NCI-H69 (cell line): ENCODE measurements at regions not wholly inside any gene's neighbourhood (a gene's known extent, or its start where the extent isn't known, plus 50 kb on each side); places are given as distances from the start of the nearest gene placed in this dataset.
"Not testable (repeated sequence)": the region's sequence is repeated elsewhere in the genome, so short reads cannot be mapped to it uniquely, and the experiment has no call there.

Source experiments
- DNase-seq: peaks from one replicate; lab custom pipeline; 2025; lab: John Stamatoyannopoulos, UW

DNA sequence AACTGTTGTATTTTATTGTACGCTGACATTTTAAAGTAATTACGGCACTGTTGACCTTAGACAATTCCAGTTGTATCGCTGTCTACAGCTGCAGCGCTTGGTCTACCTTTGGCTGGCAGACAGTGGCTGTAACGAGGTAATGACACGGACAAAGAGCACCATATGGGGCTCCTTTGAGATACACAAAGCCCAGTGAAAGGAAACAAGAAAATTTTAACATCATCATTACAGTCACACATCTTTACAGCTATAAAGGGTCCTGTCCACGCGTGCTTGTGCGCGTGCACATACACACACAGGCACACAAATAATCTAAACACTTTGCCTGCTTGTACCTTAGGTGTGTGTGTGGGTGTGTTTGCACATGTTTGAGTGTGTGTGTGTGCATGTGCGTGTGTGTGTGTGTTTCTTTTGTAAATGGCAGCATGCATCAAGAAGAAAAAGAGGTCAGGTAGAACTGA lies 946.0 kb downstream of the NR2F1-AS1 start:
- DNase-seq: peak; percentile 99

DNA sequence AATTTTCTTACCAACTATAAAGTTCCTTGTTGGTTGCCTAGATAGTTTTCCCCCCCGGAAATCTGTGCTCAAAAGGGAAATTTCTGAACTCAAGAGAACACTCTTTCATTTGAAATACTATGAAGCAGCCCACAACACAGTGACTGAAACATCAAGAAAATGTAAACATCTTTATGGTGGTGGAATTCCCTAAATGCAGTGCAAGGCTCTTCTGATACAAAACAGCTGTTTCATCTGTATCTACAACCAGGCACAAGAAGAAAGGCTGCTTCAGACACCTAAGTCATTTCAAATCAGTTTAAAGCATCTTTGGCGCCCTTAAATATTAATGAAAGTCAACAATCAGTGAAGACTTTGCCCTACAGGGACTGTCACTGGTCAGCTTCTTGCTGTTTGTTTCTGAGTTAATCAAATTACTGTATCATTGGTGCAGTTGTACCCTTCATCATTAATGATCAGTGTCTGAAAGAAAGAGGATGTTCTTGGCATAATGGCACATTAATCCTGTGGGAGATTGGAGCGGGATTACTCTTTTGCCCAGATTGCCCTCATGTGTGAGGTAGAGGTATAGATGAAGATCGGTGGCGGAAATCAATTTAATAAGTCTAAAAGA lies 947.0 kb downstream of the NR2F1-AS1 start:
- DNase-seq: peak; percentile 65

DNA sequence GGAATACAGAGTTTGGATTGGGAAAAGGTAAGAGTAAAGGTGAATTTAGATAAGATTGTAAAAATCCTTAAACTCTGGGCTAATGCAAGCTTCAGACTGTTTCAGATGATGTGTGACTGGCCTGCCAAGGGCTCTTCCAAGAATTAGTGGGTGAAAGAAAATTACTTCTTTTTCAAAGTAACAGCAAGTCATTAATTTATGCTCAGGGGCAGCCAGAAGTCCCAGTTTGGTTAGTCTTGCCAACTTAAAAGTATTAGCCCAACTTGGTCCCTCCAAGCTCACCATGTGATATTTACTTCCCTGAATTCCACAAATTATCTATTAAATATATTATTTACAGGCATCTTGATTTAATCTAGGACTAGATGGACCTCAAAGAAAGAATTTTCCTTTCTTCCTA lies 947.8 kb downstream of the NR2F1-AS1 start:
- DNase-seq: no peak

DNA sequence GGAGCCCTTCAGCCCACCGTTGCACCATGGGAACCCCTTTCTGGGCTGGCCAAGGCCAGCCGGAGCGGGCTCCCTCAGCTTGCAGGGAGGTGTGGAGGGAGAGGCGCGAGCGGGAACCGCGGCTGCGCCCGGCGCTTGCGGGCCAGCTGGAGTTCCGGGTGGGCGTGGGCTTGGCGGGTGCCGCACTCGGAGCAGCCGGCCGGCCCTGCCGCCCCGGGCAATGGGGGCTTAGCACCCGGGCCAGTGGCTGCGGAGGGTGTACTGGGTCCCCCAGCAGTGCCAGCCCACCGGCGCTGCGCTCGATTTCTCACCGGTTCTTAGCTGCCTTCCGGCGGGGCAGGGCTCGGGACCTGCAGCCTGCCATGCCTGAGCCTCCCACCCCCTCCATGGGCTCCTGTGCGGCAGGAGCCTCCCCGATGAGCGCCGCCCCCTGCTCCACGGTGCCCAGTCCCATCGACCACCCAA lies 949.8 kb downstream of the NR2F1-AS1 start:
- not testable (repeated sequence) for DNase-seq

DNA sequence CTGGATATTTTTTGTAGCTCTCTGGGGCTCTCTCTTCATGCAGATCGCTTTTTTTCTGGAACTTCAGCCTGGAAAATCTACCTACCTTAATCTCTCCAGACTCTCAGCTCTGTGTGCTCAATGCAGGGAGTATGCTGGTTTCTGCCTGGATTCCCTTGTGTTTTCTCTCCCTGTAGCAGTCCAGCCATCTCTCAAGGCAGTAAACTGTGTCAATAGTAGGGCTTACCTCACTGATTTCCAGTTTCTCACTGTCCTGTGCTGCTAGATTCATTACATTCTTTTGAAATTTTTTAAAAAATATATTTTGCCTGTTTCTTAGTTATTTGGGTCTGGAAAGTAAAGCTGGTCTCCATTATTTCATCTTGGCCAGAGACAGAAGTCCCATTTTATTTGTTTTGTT lies 951.4 kb downstream of the NR2F1-AS1 start:
- DNase-seq: no peak

DNA sequence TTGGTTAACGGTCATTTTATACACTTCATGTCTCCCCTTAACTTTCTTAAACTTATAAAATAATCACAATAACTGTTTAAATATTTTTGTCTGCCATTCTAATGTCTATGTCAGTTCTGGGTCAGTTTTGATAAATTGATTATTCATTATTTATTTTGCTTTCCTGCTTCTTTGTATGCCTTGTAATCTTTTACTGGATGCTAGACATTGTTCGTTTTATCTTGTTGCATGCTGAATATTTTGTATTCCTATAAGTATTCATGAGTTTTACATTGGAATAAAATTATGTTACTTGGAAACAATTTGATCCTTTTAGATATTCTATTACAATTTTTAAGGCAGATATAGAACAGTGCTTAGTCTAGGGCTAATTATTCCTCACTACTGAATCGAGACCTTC lies 952.0 kb downstream of the NR2F1-AS1 start:
- no peak for DNase-seq

DNA sequence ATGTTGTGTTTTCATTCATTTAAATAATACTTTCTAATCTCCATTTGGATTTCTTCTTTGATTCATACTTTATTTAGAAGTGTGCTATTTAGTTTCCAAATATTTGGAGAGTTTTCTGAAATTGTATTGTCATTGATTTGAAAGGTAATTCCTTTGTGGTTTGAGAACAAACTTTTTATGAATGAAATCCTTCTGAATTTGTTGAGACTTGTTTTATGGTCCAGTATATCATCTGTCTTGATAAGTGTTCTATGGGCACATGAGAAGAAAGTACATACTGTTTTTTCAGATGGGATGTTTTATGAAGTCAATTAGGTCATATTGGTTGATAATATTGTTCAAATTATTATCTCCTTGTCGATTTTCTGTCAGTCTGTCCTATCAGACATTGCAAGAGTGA lies 953.8 kb downstream of the NR2F1-AS1 start:
- no peak for DNase-seq

DNA sequence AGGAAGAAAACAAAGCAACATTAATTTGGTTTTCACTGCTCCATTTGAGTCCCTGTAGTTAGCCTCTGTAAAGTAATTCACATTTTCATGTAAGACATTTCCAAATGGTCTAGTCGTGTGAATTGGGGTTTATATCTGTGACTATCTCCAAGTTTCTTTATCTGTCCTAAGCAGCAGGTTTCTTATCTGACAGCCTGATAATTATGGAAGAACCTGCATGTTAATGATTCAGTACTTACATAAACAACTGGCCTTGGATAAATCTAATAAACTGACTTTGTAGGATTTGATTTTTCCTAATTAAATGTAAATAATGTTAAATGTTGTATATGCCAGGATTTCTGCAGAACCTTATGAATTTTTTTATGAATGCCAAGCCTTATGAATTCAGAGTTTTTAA lies 964.9 kb downstream of the NR2F1-AS1 start:
- DNase-seq: no peak

DNA sequence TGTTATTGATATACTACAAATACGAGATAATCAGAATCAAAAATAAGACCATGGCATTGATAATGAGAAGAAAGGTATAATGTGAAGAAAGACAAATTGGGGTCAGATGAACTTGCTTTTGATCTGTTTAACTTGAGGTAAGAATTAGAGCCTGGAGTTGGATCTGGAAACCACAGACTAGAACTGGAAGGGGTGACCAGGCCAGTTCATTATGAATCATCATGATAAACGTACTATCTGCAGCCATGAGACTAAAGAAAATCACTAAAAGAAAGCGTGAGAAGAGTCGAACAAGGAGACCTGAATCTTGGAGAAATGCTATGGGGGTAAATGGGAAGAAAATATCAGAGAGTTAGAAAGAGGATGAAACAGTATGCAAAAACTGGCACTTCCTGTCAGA lies 967.5 kb downstream of the NR2F1-AS1 start:
- DNase-seq: no peak

- DNase-seq: not testable (repeated sequence)
Measured at GRCh38 chr5:92610435-92610834, 970.6 kb downstream of the NR2F1-AS1 start.

GRCh38 chr5:92605591-92605990 lies 975.4 kb downstream of the NR2F1-AS1 start:
- peak; percentile 93 for DNase-seq

DNA sequence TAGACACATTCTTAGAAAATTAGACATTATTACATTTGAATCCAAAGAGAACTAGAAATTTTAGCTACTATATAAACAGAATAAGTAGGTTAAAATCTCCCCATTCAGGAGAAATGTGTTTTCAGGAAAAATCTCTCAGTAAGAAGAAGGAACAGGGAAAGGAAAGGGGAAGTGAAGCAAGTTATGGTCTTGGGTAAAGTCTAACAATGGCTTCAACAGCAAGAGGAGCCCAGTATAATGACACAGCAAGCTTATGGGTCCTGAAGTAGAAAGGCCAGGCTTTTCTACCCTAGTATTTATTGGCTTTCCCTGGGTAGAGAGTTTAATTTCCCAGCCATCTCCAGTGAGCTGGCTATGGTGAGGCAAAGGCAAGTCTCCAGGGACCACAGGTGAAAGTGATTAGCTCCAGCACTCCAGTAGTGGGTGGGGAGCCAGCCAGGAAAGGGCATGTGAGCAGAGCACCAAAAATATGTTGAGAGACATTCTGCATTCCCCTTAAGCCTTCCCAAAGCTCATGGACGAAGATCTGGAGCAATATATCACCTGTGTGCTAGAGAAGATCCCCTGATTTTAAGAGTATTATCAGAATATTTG lies 981.7 kb downstream of the NR2F1-AS1 start:
- DNase-seq: peak; percentile 85

DNA sequence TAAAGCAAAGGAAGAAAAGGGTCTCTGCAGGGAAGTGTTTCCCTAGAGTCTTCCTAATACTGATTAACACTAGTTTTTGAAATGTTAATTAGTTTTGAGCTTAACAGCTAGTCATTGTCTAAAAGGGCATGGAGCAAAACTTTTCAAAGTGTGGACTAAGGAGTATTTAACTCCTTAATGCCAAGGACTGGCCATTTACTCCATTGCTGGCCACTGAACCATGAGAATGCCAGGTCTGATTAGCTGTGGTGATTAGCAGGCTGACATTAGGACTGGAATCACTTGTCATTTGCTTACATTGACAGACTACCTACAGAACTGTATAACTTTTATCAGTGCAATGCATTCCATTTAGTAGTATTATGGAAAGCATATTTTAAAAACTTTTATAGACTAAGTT lies 987.0 kb downstream of the NR2F1-AS1 start:
- no peak for DNase-seq

DNA sequence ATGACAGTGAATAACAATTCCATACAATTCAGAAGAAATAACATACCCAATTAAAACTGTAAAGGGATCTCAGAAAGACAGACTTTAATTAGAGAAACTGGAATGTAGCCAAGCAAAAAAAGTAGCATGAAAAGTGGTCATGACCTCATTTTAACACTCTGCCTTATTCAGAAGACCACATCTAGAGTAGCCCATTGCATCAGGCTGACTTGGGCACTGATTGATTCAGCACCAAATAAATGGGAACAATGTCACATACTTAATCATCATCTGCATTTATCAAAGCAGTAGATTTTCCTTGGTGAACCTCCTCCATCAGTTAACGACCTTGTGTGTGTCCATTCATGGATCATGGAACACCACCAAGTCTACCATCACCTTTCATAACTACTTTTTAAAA lies 992.1 kb downstream of the NR2F1-AS1 start:
- peak; percentile 79 for DNase-seq

GRCh38 chr5:92581690-92582089 lies 999.3 kb downstream of the NR2F1-AS1 start:
- peak; percentile 35 for DNase-seq

DNA sequence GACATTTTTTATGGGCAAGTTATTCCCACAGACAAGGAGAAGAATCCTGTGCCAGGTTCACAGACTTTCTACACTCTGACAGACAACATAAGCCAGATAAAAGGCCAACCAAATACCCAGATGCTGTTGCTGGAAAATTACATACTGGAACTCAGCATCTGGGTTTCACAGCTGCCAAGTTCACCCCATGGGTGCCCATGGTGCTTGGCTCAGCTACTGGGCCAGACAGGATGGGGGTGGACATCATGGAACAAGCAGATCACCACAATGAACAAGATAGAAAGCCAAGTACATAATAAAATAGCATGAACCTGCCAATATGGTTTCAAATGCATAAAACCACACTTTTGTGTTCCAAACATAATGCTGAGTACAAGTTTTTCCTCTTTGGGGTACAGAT lies 999.8 kb downstream of the NR2F1-AS1 start:
- peak; percentile 76 for DNase-seq

DNA sequence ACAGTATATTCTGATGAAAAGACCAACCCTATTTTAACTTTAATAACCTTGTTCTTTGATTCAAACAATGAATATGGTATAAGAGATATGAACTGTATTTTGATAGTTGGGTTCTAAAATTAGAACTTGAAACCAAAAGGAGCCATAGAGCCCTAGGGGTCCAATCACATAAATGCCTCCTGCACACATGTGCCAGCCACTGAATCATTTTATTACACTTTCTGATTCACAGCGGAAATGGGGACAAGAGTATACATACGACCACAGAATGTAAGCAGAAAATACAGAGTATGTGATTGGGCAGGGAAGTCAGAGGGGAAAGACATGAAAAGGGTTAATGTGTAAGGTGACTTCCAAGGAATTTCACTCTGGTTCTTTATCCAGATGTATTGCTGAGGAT lies 1000.2 kb downstream of the NR2F1-AS1 start:
- DNase-seq: peak; percentile 59

DNA sequence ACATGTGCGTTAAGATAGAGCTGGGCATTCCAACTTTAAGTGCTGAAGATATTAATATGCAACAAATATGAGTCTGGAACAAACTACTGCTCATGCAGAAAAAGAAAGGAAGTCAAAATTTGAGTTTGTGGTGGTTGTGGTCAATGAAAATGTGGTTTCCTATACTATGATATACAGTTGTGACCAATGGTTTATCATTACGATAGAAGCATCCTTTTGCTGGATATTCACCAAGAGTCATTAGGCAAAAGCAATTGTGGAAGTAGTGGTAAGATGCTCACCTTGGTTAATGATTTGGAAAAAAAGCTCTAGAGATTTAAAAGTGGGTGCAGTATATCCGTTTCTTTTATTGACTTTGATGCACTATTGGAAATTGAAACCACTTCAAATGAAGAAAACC lies 1007.0 kb downstream of the NR2F1-AS1 start:
- no peak for DNase-seq

DNA sequence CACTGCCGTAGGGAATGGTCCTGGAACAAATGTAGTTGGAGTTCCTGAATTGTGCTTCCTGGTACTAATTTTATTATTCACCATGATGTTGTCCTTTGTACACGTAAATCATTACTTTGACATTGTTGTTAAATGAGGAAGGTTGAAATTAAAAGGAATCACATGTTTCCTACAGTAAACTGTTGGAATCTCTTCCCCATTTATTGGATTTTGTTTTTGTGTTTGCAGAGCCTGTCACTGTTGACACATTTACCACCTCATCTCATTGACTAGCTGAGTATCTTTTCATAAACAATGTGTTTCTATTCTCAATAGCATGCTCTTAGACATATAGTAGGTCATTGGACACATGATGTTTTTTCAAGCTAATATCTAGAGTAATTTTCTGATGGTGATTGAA lies 1012.5 kb downstream of the NR2F1-AS1 start:
- no peak for DNase-seq

DNA sequence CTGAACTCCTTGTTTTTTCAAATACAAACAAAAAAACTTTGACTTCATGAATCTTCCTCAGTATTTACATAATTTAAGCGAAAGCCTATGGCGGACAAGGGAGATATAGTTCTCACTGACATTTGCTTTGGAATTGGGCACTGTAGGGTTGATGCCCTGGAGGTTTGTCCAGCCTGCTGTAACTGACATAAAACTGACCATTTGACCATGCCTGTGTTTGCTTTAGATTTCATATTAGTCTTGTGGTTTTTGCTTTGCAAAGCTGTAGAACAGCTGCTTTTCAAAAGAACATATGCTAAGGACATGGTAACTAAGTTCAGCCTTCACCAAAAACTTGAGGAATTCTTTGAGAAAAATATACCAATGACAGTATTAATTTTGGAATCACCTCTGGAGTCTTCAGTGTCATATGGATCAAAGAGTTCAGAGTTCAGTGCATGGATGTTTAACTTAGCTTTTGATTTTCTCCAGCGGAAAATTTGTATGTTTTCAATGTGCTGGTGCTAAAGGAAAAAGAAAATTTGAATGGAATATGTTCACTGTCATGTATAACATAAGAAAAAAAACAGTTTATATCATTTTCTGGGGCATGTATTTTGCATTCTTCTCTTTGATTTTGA lies 1013.1 kb downstream of the NR2F1-AS1 start:
- DNase-seq: no peak

DNA sequence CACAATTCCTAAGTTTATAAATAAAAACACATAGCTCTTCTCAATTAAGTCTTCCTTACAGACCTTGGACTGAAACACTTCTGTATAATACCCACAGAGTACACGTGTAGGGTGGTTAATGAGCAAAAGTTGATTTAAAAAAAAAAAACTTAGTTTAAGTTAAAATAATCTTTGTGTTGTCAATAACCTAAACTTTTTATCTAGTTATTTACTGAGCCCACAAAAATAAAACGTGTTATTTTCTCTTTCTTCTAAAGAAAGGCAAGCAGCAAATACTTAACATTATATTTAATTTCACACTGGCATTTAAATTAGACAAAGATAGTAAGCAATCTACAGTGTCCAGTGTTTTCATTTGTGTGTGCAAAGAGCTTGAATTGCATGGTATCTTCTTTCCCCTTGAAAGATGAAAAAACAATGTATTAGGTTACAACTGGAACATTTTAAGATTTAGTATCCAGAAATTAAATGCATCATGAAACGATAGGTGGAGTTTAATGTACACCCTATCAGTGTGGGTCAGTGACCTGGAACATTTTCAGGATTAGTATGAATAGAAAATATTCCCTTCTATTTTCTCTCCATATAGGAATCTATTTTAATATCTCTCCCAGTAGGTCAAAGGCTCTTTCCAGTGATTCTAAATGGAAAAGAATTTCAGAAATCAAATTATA lies 1014.8 kb downstream of the NR2F1-AS1 start:
- peak; percentile 31 for DNase-seq

DNA sequence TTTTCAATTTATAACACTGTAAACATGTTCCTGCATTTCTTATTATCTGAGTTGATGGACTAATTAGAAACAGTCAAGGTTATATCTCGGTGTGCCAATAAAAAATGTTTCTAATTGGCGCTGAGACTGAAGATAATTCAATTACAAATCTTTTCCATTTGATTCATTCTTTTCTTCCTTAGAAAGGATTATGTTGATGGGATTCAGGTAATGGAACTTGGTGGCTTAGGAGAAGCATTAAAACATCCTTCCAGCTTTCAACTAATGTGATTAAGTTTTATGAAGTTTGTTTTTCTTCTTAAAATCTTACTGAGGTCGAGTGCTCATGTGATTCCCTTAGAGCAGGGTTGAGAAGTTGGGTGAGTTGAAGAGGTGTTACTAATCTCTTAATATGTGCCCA lies 1015.3 kb downstream of the NR2F1-AS1 start:
- DNase-seq: no peak

DNA sequence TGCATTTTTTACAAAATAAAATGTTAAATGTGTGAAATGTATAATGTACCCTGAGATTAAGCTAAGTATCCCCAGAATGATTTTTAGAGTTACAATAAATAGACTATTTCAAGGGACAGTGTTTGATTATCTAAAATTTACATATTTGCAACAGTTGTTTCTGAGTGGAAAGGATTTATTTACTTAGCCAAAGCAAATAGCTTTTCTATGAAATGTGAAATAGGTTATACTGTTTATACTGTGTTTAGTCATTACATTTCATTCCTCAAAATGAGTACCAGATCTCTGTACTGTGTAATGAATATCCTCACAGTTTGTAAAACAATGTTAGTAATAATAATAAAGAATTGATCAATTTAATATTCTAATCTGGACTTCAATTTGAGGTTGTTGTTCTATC lies 1019.0 kb downstream of the NR2F1-AS1 start:
- DNase-seq: peak; percentile 34
